ENCODE measurements at regions not wholly inside any gene's neighbourhood (a gene's known extent, or its start where the extent isn't known, plus 50 kb on each side); places are given as distances from the start of the nearest gene placed in this dataset.

GRCh38 chr13:80825276-80825675 lies 484.4 kb upstream of the SPRY2 start:
- TF ChIP-seq POLR2A (IDR thresholded peaks at IDR 0.05; ENCODE audit: low read length) (no peak), TP53 (CRISPR knock-in tag; IDR thresholded peaks at IDR 0.05) (no peak), MAFK (IDR thresholded peaks at IDR 0.05; ENCODE audit: partially characterized antibody) (no peak), MYC (IDR thresholded peaks at IDR 0.05; ENCODE audit: borderline replicate concordance, low read length) (no peak)

All from A549 (cell line).